DND-41 (cell line): ENCODE measurements at regions not wholly inside any gene's neighbourhood (a gene's known extent, or its start where the extent isn't known, plus 50 kb on each side); places are given as distances from the start of the nearest gene placed in this dataset.
"Not testable (repeated sequence)": the region's sequence is repeated elsewhere in the genome, so short reads cannot be mapped to it uniquely, and the experiment has no call there.

ENCODE experiments used
- EZH2 ChIP-seq: IDR thresholded peaks from 3 replicates; pipeline ENCODE4 v1.6.1; 2012; ENCODE audit warnings: borderline replicate concordance, low read depth, mild to moderate bottlenecking, moderate library complexity, low read length, inconsistent platforms; ENCODE audit not compliant: severe bottlenecking
- TF ChIP-seq, protein P1 (sequence below): IDR thresholded peaks from 2 replicates; pipeline ENCODE4 v1.5.1; 2012; ENCODE audit warnings: borderline replicate concordance, low read length, moderate library complexity, mild to moderate bottlenecking; ENCODE audit not compliant: poor library complexity, severe bottlenecking; ENCODE audit errors: extremely low read depth

DNA sequence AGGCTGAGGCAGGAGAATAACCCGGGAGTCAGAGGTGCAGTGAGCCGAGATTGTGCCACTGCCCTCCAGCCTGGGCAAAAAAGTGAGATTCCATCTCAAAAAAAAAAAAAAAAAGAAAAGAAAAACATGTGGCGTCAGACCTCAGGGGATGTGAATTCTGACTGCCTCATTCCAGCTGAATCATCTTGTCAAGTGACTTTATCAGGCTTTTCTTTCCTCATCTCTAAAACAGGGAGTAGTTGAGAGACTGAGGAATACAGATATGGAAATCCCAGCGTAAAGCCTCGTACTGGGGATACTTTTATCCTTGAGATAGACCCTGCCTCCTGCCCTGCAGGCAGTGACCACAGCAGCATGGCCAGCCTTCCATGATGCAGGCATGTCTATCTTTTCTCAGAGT, 76.4 kb downstream of the PPIAL4A start:
- TF ChIP-seq, protein P1, sequence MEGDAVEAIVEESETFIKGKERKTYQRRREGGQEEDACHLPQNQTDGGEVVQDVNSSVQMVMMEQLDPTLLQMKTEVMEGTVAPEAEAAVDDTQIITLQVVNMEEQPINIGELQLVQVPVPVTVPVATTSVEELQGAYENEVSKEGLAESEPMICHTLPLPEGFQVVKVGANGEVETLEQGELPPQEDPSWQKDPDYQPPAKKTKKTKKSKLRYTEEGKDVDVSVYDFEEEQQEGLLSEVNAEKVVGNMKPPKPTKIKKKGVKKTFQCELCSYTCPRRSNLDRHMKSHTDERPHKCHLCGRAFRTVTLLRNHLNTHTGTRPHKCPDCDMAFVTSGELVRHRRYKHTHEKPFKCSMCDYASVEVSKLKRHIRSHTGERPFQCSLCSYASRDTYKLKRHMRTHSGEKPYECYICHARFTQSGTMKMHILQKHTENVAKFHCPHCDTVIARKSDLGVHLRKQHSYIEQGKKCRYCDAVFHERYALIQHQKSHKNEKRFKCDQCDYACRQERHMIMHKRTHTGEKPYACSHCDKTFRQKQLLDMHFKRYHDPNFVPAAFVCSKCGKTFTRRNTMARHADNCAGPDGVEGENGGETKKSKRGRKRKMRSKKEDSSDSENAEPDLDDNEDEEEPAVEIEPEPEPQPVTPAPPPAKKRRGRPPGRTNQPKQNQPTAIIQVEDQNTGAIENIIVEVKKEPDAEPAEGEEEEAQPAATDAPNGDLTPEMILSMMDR, result not testable (repeated sequence)
- TF ChIP-seq EZH2, result not testable (repeated sequence)
